Neural progenitor cell (in vitro differentiated cells): ENCODE measurements at regions not wholly inside any gene's neighbourhood (a gene's known extent, or its start where the extent isn't known, plus 50 kb on each side); places are given as distances from the start of the nearest gene placed in this dataset.

Source experiments
- CTCF ChIP-seq: fragments of 200-600 bp; sonication (generic); IDR thresholded peaks from 2 replicates; pipeline ENCODE4 v1.5.1; 2017; ENCODE audit warnings: antibody characterized with exemption, mild to moderate bottlenecking
- EZH2 ChIP-seq: fragments of 200-600 bp; sonication (generic); IDR thresholded peaks from 2 replicates; pipeline ENCODE4 v1.6.1; 2017; ENCODE audit warnings: antibody characterized with exemption, mild to moderate bottlenecking, moderate library complexity
- EZH2phosphoT487 ChIP-seq: fragments of 200-600 bp; sonication (generic); IDR thresholded peaks from 2 replicates; pipeline ENCODE4 v1.6.1; 2017; ENCODE audit warnings: antibody characterized with exemption

- no peak for TF ChIP-seq CTCF
- TF ChIP-seq EZH2phosphoT487 = no peak
- no peak for TF ChIP-seq EZH2
These were observed 62.2 kb upstream of the GRPEL1 start for GRCh38 chr4:7129871-7130620.
